Activated T-cell treated with anti-CD3 and anti-CD28 coated beads, Interleukin-2, amount 50 U/mL, for 1 hour (primary cell): ENCODE measurements at regions not wholly inside any gene's neighbourhood (a gene's known extent, or its start where the extent isn't known, plus 50 kb on each side); places are given as distances from the start of the nearest gene placed in this dataset.

Experiments
- DNase-seq: peaks from one replicate; pipeline ENCODE4 v3.0.0-alpha.2; 2020

- DNase-seq = no peak
These were observed 580.8 kb downstream of the CCDC171 start for GRCh38 chr9:16133556-16134227.

- no peak for DNase-seq
These were observed 581.5 kb downstream of the CCDC171 start for GRCh38 chr9:16134351-16134750.

GRCh38 chr9:16135968-16136367 lies 583.1 kb downstream of the CCDC171 start:
- DNase-seq = no peak

- DNase-seq = no peak
These were observed 583.6 kb downstream of the CCDC171 start for GRCh38 chr9:16136451-16136850.

- DNase-seq = no peak
These were observed 584.1 kb downstream of the CCDC171 start for GRCh38 chr9:16136961-16137360.

- DNase-seq = no peak
These were observed 586.0 kb downstream of the CCDC171 start for GRCh38 chr9:16138561-16139491.

GRCh38 chr9:16139774-16140173 lies 586.9 kb downstream of the CCDC171 start:
- DNase-seq = no peak

GRCh38 chr9:16143310-16143709 lies 590.5 kb downstream of the CCDC171 start:
- no peak for DNase-seq

- no peak for DNase-seq
These were observed 591.4 kb downstream of the CCDC171 start for GRCh38 chr9:16143947-16144890.

GRCh38 chr9:16145196-16145950 lies 592.5 kb downstream of the CCDC171 start:
- no peak for DNase-seq

GRCh38 chr9:16147726-16148125 lies 594.9 kb downstream of the CCDC171 start:
- DNase-seq = no peak

- no peak for DNase-seq
These were observed 597.7 kb downstream of the CCDC171 start for GRCh38 chr9:16150501-16150900.

GRCh38 chr9:16150938-16151650 lies 598.3 kb downstream of the CCDC171 start:
- DNase-seq = no peak

GRCh38 chr9:16152276-16153101 lies 599.6 kb downstream of the CCDC171 start:
- no peak for DNase-seq

GRCh38 chr9:16153221-16153620 lies 600.4 kb downstream of the CCDC171 start:
- no peak for DNase-seq

GRCh38 chr9:16153741-16154140 lies 600.9 kb downstream of the CCDC171 start:
- DNase-seq = no peak

- peak; percentile 21 for DNase-seq
These were observed 601.8 kb downstream of the CCDC171 start for GRCh38 chr9:16154521-16155078.

GRCh38 chr9:16155878-16156277 lies 603.0 kb downstream of the CCDC171 start:
- no peak for DNase-seq

- no peak for DNase-seq
These were observed 604.4 kb downstream of the CCDC171 start for GRCh38 chr9:16157216-16157615.

GRCh38 chr9:16157651-16158050 lies 604.8 kb downstream of the CCDC171 start:
- DNase-seq = no peak
